GM13977 (cell line): ENCODE measurements at regions not wholly inside any gene's neighbourhood (a gene's known extent, or its start where the extent isn't known, plus 50 kb on each side); places are given as distances from the start of the nearest gene placed in this dataset.

Source experiments
- DNase-seq: peaks from one replicate; pipeline ENCODE4 v3.0.0; 2012; ENCODE audit warnings: low spot score
- CTCF ChIP-seq: IDR thresholded peaks from 2 replicates; pipeline ENCODE4 v1.5.1; 2012; ENCODE audit warnings: mild to moderate bottlenecking, control low read depth; ENCODE audit not compliant: insufficient read depth; ENCODE audit errors: extremely low read depth, missing control alignments
- in situ Hi-C: fragments of 300-500 bp; cut with MboI; formaldehyde crosslinking; loops from one replicate; pipeline ENCODE4 v1.12.0; 2022; ENCODE audit warnings: low sequenced_read_pairs, low pct_unique_long_range_greater_than_20kb, mixed read lengths, inconsistent platforms; ENCODE audit not compliant: unreplicated experiment

GRCh38 chr7:131803816-131804215 lies 247.4 kb upstream of the PODXL start:
- no peak for DNase-seq
- no peak for TF ChIP-seq CTCF
- in situ Hi-C loops, result no loop called here

GRCh38 chr7:131802195-131802864 lies 245.9 kb upstream of the PODXL start:
- in situ Hi-C loops, result no loop called here
- no peak for DNase-seq
- TF ChIP-seq CTCF, result no peak

GRCh38 chr7:131800531-131800930 lies 244.1 kb upstream of the PODXL start:
- DNase-seq, result no peak
- no peak for TF ChIP-seq CTCF
- in situ Hi-C loops, result no loop called here

- no peak for TF ChIP-seq CTCF
- in situ Hi-C loops, result no loop called here
Measured at GRCh38 chr7:131800008-131800407, 243.6 kb upstream of the PODXL start.

GRCh38 chr7:131797841-131798240 lies 241.4 kb upstream of the PODXL start:
- in situ Hi-C loops, result no loop called here
- no peak for DNase-seq
- no peak for TF ChIP-seq CTCF

More at GRCh38 chr7:131800008-131800407, 243.6 kb upstream of the PODXL start:
- DNase-seq, result no peak

GRCh38 chr7:131795400-131795799 lies 239.0 kb upstream of the PODXL start:
- no peak for DNase-seq
- in situ Hi-C loops, result no loop called here
- TF ChIP-seq CTCF, result no peak
